Kidney tubule cell (primary cell): ENCODE measurements at regions not wholly inside any gene's neighbourhood (a gene's known extent, or its start where the extent isn't known, plus 50 kb on each side); places are given as distances from the start of the nearest gene placed in this dataset.
A peak's percentile ranks its signal among the peaks of the same experiment; 100 is the strongest.

Source experiments
- DNase-seq: peaks from one replicate; pipeline ENCODE4 v3.0.0-alpha.2; 2018; ENCODE audit warnings: low spot score

DNA sequence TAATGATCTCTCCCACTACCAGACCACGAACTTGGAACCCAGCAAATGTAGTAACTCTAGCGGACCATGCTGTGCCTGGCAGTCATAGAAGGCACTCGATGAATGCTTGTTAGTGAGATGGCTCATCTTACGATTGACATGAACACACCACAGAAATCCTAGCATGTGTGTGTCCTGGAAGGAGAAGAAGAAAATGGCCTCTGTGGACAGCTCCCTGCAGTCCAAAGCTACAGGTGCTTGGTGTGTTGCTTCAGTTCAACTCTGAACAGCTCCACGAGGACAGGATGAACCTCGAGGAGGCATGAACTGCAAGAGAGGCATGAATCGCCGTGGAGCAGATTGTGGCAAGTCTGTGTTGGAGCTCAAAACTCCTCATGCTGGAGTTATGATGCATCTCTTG lies 93.5 kb downstream of the KLF6 start:
- DNase-seq = no peak

DNA sequence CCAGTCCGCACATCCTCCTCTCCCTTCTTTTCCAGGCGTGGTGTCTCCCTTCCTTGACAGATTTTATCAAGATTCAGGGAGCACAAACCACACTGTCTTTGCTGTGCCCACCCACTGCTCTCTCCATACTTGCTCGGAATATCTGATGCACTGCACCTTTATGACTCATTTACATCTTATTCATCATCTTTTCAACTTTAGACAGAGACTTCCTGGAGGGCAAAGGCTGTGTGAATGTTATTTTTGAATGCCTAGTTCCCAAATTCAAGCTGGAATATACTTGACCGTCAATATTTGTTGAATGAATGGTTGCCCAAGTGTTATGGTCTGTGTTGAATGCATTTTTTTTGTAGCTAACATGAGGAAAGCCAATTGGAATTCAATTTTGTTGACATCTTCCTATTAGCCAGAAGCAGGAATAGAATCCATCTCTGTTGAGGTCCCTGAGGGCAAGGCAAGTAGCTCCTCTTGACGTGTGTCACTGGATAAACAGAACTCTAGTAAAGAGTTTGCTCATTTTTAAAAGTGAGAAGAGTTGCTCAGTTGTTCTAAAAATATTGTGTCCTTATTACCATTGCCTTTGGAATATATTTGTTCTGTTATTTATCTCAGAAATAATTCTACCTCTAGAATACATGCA lies 95.0 kb downstream of the KLF6 start:
- DNase-seq = peak; percentile 40

DNA sequence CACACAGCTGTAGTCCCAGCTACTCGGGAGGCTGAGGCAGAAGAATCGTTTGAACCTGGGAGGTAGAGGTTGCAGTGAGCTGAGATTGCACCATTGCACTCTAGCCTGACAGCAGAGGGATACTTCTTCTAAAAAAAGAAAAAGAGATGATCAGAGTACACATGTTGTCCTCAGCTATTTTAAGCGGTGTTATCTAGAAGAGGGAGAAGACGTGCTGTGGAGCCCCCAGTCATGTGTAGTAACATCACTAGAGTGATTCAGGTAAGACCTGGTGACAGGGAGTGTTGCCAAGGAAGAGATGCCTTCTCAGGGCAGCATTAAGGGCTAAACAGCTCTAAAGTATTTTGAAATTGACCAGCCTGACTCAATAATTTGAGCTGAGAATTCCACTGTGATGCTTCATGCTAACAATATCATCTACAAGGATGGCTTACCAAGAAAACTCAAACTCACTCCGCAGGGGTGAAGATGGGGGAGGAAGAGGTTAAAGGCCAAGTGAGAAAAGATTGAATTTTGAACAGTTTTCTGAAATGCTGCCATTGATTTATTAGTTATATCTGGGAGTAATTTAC lies 97.4 kb downstream of the KLF6 start:
- peak; percentile 26 for DNase-seq

DNA sequence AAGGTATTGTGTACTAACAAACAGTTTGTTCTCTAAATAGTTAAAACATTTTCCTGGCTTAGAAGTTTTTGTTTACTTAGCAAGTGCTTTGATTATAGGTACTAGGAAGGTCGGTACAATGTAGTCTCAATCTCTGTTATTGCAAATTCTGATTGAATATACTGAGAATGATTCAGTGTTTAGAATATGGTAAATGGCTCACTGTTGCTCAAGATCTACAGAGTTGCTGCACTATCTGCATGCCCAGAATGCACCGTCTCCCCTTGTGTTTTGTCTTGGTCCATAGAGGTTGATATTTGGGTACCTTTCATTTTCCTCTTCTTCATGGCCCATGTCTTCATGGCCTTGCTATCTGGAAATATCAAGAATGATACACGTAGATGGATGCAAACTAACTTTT lies 99.6 kb downstream of the KLF6 start:
- DNase-seq = no peak

DNA sequence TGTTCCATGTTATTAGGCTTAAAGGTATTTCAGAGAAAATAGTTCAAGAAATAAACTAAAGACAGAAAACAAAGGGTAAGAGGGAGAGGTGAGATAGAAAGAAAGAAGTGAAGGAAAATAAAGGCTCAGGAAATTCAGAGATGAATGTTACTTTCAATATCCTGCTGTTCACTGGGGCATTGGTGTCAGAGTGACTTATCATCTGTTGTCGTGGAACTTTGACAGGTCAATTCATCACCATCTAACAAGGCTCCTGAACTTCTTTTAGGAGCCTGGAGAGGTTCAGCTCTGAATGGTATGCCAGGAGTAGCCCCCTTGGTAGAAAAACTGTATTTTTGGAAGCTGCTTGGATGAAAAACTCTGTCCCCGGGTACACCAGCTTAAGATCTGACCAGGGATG lies 100.1 kb downstream of the KLF6 start:
- DNase-seq = no peak

DNA sequence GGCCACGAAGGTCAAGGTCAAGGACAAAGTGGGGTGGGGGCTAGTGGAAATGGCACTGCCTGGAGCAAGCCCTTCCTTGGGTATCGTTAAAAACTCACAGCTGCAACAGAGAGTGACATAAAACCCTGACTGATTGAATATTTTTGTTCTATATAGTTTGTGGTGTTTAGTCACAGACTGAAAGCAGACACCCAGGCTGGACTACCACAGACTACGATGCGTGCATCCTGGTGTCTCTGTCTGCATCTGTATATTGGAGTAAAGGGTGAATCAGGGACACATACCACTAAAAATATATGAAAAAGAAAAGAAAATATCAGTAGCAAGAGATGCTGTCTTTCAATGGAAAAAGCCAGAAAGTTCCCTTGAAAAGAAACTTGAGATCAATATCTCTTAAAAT lies 101.4 kb downstream of the KLF6 start:
- DNase-seq = no peak

DNA sequence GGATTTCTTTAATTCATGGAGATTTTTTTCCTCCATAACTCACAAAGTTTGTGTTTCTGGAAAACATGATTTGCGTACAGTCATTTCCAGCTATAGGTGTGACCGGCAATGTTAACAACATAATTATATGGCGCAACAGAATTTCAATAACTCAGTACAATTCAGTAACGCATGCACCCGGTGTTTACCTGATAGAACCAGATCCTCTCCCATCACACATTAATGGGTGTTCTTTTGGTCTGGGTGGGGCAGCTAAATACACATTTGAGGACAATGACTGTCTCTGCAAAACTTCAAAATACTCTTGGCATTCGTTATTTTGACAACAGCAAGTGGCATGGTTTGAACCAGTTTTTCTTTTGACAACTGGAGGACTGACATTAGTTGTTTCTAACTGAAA lies 102.3 kb downstream of the KLF6 start:
- no peak for DNase-seq

DNA sequence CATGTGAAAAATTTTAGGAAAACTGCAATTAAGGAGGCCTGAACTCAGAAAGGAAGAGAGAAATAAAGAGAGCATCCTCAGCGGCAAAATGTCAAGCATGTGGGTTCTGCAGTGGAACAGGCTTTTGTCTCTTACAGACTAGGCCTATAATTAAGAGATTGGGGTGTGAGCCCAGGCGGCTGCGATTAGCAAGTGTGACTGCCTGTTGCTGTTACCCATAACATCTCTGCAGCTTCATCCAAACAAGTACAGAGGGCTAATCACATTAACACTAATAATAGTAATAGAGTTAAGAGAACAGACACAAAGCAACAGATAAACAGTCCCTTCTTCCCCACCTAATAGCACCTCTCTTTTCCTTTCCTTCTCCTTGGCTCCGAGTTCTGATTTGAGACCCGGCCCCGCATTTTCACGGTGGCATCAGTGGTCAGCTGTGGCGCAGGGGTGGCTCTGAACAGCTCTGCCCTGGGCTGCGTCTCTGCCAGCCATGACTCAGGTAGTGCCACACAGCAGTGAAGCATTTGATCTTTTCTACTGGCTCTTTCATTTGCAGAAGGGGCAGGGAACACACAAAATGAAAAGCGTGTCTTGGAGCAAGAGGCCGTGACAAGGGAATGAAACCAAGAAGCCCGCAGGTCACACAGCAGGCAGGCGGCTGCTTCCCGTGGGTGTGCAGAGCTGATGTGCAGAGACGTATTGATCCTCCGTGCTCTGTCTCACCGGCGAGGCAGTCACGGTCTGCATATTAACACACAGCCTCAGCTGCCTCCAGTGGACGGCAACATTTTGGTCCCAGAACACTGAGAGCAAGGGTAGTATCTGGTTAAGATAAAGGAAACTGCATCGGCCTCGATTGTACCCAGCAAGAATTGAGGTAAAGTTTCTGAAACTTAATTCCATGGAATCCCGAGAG lies 103.1 kb downstream of the KLF6 start:
- DNase-seq = peak; percentile 49

DNA sequence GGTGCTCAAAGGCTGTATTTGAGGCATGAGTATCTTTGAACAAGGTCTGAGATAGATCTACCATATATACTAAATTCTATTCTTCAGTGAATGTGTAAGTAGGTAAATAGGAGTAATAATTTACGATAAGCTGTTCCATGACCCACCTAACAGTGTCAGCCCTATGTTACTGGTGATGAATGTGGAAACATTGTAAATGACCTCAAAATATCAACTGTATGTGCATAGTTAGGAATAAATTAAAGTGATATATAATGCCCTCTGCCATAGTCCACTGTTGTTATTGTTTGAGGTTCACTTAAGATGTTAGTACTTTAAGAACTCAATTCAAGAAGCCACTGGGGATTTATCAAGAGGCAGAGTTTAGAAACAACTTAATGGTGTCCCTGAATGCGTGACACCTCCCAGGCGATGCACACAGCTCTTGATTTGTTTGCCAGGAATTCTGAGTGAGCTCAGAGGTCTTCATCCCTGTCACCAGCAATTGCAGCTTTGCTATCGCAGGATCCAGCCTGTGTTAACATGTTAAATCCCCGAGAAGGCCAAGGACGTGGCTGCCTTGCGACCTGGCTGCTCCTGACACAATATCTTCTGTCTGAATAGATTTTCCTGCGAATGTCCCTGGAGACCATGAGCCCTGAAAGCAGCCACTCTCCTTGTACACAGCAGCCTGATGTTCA lies 104.9 kb downstream of the KLF6 start:
- DNase-seq = no peak

DNA sequence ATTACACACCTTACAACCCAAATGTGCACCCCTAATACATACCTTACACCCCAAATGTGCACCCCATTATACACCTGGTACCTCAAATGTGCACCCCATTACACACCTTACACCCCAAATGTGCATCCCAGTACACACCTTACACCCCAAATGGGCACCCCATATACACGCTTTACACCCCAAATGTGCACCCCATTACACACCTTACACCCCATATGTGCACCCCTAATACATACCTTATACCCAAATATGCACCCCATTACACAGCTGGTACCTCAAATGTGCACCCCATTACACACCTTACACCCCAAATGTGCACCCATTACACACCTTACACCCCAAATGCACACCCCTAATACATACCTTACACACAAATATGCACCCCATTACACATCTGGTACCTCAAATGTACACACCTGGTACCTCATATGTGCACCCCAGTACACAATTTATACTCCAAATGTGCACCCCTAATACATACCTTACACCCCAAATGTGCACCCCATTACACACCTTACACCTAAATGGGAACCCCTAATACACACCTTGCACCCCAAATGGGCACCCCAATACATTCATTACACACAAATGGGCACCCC lies 106.3 kb downstream of the KLF6 start:
- no peak for DNase-seq

DNA sequence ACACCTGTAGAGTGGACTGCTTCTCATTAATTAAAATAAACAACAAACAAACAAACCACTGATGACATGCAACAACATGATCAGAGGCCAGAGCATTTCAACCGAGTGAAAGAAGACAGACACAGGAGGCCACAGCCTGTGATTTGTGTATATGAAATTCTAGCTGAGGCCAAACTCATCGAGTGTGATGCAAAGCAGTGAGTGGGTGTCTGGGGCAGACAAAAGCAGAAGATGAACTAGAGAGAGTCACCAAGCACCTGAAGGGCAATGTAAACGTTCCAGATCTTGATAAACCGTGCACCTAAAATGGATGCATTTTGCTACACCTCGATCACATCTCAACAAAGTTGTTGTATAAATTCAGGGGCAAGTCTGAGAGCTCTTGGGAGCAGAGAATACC lies 108.4 kb downstream of the KLF6 start:
- no peak for DNase-seq

DNA sequence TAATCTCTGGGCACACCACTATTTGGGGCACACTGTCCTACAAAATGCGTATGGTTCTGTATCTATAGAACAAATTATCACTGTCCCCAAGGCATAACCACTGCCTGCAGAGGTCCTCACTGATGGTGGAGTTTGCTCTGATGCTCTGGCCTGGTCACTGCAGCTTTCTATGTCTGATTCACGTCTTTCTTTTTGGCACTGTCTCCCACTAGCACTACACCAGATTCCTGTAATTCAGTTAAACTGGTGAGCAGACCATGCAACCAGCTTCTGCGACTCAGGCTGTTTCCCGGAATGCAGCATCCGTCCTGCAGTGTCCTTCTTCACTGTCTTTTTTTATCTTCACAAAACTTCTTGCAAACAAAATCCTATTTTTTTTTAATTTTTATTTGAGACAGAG lies 112.8 kb downstream of the KLF6 start:
- DNase-seq = no peak

DNA sequence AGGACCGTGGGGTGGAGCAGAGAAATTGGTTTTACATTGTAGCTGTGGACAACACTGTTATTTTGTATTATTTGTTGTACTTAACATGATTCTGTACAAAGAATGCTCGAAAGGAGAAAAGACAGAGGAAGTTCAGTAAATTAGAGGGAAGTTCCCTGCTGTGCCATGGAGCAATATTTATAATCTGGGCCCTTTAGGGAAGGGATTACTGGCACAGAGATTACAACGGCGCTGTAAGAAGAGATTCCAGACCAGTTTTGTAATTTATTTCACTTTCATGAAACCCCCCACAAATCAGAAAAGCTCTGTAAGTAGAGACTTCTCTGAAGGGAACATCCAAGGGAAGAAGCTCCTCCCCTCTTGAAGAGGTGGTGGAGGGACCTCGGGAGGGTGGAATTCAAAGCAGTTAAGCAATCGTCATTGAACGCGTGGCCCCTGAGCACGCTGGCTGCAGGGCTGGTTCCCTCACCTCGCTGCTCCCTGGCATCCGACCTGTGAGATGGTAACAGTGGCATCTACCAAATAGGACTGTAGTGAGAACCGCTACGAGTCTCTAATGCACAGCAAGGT lies 113.5 kb downstream of the KLF6 start:
- DNase-seq = no peak

DNA sequence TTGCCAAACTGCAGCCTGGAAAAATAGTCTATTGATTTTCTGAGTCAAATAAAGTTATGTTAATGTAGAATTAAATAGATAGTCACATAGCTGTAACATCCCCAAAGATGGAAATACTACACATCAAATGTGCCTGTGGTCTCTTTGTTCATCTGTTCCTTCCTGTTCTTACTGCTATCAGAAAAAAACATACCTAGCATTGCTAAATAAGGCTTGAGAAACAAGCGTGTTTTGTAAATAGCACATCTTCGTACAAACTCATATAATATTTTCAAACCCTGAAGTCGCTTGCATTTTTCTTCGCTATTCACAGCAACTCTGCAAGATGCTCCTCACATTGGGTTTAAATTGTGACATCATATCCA lies 116.1 kb downstream of the KLF6 start:
- no peak for DNase-seq

DNA sequence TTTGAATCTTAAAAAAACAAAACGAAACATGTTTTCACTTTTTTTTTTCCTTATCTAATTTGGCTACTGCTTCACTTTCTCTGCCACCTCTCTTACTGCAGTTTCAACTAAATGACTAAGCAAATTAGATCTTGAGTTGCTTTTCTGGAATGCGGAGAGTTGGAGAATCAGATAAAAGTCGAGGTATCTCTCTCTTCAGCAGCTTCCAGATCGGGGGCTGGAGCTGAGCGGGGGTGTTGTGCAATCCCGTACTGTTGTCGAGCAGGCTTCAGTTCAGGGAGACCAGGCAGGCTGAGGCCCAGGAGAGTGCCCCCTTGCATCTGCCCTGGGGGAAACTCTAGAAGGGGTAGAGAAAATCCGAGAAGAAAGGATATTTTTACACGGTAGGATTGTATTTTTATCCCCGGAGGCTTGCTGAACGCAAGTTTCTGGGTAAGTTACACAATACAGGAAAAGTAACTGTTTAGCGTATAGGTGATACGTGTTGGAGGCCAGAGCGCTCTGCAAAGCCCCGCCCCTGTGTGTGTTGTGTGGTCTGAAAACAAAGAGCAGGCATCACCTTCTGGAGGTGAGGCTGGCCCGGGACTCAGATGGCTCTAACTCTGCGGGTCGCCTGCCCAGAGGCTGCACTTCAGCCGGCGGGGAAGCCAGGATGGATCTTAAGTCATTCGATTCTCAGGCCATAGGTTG lies 116.6 kb downstream of the KLF6 start:
- peak; percentile 69 for DNase-seq

DNA sequence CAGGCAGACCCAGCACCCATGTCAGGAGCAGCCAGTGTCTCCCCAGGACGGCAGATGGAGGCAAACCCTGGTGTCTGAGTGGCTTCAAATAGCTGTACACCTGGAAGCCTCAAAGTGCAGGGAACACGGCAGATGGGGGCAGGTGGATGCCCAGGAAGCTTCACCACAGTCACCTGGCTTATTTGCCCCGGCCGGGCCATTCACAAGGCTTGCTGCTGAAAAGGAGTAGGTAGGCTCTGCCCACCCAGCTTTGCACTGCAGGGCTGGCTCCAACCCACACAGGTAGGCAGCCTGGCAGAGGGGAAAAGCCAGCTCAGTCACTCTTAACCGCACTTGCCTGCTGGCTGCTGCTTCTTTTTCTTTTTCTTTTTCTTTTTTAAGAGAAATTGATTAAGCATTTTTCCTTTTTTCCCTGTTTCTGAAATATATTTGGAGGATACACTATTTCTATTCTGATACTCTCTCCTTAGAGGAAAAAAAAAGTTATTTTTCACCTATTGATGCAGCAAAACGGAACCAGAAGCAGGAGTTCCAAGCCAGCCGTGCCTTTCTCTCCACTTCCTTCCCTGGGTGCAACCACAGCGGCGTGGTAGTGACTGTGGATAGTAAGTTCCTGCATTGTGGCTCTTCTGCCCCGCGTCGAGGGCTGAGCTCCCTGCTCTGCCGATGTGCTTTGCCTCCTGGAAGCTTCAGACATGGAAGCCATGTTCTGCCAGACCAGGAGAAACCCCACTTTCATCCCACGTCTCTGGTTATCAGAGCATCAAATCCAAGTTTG lies 118.3 kb downstream of the KLF6 start:
- DNase-seq = peak; percentile 20

DNA sequence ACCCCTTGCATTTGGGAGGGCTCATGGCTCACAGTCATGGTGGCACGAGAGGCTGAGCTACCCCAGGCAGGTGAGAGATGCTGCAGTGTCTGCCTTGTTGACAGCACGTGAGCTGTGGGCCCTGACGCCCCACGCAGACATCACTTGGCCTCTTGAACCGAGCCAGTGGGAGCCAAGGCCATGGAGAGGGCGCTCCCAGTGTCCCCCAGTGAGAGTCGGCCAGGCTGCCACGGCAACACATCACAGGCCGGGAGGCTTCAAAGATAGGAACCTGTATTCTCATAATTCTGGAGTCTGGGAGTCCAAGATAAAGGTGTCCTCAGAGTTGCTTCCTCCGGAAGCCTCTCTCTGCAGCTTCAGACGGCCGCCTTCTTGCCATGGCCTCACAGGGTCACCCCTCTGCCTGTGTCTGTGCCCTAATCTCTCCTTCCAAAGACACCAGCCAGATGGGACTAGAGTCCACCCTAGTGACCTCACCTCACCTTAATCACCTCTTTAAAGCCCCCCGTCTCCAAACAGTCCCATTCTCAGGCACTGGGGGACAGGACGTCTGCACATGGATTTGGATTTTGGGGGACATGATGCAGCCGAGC lies 119.6 kb downstream of the KLF6 start:
- no peak for DNase-seq

DNA sequence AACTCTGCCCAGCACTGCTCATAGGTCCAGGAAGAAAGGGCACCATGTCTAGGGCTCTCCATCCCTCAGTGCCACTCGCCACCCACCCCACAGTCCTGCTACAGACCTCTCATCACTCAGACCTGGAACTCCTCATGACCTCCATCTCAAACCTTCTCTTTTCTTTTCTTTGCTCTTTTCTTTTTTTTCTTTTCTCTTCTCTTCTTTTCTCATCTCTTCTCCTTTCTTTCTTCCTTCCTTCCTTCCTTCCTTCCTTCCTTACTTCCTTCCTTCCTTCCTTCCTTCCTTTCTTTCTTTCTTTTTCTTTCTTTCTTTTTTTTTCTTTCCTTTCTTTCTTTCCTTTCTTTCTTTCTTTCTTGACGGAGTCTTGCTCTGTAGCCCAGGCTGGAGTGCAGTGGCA lies 122.2 kb downstream of the KLF6 start:
- no peak for DNase-seq

DNA sequence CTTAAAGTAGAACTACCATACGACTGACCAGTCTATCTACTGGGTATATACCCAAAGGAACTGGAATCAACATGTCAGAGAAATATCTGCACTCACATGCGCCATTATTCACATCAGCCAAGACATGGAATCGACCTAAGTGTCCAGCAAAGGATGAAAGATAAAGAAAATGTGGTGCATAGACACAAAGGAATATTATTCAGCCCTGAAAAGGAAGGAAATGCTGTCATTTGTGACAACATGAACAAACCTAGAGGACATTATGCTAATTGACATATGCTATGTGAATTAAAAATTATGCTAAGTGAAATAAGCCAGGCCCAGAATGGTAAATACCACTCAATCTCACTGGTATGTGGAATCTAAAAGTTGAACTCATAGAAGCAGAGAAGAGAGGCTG lies 123.7 kb downstream of the KLF6 start:
- no peak for DNase-seq

DNA sequence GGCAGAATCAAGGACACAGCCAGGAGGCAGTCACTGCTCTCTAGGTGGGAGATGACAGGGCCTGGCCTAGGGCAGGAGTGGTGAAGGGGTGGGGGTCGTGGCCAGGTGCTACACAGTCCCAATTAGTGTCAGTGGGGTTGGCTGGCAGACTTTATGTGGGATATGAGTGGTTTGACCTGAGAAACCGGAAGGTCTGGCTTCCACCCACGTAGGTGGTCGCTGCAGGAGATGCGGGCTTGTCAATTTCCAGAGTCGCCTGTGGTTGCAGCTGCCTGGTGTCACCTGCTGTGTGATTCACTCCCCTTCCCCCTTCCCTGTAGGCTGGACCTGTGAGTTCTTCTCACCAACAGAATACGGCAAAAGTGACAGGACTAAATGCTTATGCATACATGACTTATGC lies 124.3 kb downstream of the KLF6 start:
- no peak for DNase-seq
